Fibroblast of skin of right quadriceps (primary cell): ENCODE measurements at regions not wholly inside any gene's neighbourhood (a gene's known extent, or its start where the extent isn't known, plus 50 kb on each side); places are given as distances from the start of the nearest gene placed in this dataset.
A peak's percentile ranks its signal among the peaks of the same experiment; 100 is the strongest.

Source experiments
- DNase-seq: peaks from one replicate; pipeline ENCODE4 v3.0.0-alpha.2; 2013

DNA sequence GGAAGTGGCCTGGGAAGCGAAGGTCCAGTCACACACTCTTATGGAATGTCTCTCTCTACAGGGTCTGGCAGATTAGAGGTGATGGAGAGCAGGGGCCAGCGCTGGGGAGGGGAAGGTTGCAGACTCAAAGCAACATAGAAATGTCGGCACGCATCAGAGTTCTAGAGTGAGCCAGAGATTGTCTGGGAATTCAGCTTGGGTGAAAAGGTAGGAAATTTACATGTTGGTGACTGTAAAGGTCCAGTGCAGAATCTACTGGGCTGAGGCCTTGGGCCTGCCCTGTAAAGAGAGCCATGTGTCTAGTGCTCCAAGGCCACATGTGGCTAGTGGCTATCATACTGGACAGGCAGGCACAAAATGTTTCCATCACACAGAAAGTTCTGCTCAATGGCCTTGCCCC lies 80.8 kb downstream of the FOXA2 start:
- DNase-seq: no peak

DNA sequence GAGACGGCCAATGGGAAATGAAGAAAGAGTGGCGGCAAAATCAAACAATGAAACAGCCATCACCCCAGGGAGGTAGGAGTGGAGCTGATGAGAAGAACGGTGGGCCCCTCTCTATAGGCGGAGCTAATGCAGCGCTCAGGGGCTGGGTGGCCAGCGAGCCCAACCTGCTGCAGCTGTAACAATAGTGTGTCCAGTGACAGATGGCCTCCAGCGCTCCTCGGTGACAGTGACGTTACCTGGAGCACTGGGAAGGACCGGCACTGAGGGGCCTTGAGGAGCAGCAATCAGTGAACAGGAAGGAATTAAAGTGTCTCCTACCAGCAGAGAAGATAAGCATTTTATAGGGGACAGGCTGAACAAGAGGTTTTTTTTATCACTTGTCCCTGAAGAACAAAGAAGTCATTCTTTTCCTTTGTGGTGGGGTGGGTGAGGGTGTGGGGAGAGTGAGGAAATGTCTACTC lies 81.6 kb downstream of the FOXA2 start:
- DNase-seq: no peak

DNA sequence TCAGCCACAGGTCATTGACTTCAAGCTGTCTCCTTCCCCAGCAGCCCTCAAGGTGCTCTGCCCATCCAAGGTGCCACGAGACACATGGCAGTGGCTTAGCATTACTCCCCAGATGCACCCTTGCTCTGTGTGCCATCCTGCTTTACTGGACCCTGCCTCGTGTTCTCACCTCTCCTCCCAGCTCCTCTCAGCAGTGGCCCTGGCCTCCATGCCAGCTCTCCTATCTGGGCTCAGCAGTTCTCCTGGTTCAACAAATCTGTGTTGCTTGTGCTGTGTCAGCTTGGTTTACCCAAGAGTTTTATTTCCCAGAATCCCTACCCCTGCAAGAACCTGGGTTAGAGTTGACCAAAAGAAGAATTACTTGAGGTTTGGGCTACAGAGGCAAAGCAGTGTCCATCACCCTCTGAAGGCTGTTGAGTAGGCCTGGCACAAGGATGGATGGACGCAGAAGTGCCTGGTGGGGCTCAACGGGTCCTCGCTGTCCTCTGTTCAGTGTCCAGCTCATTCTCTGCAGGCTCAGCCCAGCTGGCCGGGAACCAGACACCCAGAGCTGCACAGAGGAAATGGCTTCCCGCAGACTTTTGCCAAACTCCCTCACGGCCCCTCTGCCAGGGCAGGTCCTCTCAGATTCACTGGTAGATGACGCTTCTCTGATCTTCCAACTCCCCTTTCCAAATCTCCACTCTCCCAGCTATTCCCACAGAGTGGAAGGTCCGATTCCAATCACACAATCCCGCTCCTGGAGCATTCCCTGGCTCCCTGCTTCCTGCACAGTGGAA lies 82.6 kb downstream of the FOXA2 start:
- no peak for DNase-seq

DNA sequence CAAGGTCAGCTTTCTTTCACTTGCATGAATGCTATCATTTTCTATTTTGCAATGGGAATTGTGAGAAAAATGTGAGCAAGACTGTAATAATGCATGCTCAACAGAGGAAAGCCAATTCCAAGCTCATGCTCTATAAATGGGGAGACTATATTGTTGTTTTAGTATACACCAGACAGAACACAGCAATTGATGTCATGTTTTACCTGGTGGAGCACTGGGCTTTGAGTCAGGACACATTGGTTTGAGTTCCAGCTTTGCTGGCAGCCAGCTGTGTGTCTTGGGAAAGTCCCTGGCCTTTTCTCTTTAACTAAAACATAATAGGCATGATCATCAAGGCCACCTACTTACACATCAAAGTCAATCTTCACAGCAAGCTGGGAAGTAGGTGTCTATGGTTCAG lies 83.3 kb downstream of the FOXA2 start:
- no peak for DNase-seq

DNA sequence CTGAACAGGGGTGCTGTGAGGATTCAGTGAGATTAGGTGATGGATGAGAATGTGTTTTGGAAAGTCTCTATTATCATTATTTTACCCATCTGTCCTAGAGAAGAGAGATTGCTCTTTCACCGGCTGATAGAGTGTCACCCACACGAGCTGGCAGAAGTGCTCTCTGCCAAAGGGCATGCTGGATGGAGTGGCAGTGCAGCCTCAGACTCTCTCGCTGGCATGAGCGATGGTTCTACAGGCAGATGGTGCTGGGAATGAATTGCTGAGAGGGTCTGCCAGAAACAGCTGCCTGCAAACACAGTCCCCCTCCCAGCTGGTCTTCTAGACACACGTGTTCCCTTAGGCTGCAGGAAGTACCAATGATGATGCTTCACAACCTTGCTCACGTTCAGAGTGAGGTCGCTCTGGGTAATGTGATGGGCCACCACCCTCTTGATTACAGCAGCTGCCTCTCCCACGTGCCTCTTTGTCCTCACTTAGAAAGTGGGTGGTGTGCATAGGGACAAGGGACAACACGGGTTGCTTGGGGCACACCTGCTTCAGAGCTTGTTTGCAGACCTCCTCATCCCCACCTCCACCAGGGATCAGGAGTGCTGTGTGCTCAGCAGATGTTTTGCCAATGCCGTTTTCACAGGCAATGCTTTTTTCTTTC lies 84.7 kb downstream of the FOXA2 start:
- no peak for DNase-seq

DNA sequence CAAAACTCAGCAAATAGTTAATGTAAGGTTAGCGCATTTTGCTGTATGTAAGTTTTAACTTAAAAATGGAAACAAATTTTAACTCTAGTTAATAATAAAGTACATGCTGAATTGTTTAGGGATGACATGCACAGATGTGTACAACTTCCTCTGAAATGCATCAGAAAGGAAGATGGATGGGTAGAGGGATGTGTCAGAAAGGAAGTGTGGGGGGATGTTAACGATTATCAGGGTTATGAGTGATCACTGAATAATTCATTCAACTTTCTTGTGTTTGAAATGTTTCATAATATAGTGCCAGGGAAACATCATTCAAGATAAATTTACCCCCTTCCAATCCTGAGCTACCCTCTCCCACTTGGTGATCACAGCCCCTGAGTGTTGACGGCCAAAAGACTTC lies 87.6 kb downstream of the FOXA2 start:
- peak; percentile 20 for DNase-seq

DNA sequence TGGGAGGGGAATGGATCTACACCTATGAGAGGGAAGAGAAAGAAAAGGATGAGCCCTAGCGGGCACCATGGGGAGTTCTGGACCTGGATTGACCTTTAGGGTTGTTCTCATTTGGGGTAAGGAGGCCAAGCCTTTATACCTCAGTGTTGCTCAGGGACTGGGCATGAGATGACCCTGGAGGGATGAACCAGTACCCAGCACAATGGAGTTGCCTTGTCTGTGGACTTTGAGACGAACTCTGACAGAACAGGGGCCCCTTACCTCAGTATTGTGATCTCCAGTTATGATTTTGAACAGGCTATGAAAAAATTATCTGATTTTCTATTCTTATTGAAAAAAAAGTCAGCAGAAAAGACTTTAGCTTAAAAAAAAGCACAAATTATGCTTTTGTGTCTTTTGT lies 88.6 kb downstream of the FOXA2 start:
- DNase-seq: no peak

DNA sequence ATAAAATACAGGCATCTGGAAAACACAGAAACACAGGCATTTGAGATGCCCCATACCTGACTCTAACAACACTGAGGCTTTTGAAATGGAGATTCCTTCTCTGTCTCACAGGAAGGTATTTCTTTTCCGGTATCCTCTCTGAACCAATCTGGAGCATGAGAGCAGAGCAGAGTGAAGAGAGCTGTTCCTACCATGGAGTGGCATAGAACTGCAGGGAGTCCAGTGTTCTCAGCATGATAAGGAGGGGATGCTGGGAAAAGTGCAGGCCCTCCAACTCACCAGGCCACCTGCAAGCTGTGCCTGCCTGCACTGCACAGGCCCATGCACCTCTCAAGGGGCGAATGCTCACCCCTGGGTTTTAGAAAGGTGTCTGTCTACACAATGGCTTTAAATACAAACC lies 89.2 kb downstream of the FOXA2 start:
- DNase-seq: no peak

DNA sequence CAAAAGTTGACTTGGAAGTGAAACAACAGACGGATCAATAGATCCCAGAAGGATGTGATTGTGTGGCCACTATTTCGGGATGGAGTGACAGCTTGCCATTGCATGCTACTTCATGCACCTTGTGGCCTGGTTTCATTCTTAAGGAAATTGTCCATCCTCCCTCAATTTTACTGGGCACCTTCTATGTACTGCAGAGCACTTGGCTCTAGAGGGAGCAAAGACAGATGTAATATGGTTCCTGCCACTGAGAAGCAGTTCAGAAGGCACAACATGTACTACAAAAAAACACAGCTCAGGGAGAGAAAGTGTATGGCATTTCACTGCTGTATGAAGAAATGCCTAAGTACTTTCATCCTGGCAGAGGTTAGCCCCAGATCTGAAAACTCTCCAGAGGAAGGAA lies 91.9 kb downstream of the FOXA2 start:
- no peak for DNase-seq

DNA sequence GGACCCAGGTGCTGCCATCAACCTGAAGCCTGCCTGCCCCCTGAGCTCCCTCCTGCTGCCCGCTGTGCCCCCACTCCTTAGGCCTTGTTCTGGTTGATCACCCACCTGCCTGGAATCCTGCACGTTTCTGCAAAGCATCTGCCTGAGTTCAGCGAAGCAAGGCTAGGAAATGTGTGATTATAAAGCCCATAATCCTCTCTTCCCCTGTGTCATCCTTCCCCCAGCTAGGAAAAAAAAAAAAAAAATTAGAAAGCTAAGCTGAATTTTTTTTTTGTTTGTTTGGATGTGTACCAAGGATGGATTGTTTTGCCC lies 93.2 kb downstream of the FOXA2 start:
- DNase-seq: no peak

DNA sequence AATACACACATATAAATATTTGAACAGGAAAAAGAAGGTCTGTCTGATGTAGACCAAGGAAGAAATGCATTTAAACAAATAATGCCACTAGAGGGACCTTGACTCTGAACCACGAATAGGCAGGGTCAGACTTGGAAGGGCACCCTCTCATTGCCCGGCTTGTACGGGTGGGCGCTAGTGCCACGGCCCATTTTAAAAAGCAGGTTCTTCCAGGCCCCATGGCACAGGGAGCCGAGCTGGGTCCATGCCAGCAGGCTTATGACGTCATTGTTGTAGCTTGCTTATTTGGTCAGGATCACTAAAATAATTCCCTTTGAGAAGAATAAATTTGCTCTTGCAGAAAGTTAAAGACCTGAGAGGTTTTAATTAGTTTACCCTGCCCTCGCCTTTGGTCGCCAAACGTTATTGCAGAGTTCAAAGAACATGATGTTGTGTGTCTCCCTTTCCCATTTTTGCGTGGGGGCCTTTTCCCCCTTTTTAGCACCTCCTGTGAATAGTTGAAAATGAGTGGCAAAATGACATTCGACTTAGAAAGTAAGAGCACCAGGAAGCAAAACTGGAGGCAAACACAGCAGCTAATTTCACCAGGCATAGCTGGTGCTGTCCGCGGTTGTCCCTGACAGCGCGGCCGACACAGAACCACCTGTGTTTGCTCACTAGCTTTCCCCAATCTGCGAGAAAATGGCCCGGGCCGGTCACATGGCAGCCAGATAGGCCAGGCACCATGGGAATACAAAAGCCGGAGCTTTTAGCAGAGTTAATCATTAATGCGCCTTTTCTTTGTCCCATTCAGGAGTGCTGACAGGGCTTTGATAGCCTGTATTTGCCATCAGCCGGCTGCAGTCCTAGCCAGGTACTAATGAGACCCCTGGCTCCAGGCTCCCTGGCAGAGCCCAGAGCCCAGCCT lies 93.8 kb downstream of the FOXA2 start:
- DNase-seq: no peak

DNA sequence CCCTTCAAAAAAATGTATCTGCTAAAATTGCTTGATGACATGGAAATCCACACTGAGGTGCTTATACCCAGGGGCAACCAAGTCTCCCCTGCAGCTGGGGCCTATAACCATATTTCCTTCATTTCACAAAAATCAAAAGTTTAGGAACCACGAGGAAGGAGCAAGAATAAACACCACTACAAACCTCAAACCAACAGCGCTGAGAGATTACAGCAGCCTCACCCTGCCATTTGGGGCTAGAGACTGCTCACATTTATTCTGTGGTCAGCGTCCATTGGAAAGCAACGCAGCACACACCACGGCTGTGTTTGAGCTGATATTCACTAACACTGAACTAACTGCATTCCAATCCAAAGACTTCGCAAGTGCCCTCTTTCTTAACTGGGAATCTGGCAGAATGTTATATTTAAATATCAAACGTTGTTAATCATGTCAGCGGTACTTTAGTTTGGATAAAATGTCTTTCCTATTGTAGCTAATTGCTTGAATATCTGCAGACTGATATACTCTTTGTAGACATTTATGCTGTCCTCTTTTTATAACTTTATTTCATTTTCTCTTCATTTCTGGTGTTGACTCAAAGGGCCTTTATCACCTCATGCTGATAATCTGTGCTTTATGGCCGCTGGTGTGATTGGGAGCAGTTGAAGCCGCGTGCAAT lies 94.6 kb downstream of the FOXA2 start:
- DNase-seq: no peak

DNA sequence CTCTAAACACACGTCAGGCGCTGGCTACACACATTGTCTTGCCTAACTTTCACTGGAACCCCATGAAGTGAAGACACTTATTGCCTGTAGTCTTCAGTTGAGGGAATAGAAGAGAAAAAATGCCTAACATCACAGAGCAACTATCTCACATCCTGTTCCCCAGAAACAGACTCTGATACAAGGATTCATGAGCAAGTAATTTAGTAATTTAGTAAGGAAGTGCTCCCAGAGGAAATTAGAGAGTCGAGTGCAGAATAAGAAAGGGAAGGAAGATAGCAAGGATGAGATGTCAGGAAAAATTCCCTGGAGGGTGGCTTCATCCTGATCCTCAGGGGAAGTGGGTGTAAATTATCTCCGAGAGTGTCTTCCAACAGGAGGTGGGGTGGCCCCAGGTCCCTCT lies 104.0 kb downstream of the FOXA2 start:
- DNase-seq: no peak

DNA sequence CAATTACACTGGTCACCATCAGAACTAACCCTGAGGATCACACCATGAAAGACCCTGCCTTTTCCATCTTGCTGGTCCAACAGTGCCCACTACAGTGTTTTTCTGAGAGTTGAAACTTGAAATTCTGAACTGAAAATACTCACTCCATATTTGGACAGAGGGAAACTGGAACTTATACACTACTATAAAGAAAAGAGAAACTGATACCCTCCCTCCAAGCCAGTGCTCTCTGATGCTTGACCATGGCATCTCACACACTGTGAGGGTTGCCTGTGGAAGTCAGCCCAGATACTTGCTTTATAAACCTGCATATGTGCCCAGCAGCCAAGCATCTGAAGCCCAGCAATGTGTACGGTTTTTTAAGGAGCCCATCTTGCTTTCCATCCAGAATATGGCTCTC lies 108.7 kb downstream of the FOXA2 start:
- DNase-seq: no peak

DNA sequence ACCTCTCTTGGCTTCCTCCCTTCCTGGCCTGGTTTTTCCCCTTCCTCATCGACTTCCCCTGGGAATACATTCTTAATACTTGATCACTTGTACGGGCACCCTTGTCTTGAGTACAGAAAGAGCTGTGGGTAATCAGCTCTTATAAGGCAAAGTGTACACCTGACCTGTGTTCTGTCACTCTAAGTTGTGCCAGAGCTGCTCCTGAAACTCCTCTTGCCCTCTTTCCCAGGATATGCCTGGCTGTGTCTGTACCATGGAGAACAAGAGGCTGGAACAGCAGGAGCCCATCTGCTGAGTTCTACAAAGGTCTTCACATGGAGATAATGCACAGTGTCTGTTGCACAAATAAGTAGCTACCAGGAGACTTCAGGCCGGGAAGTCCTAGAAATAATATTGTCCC lies 110.1 kb downstream of the FOXA2 start:
- DNase-seq: no peak

DNA sequence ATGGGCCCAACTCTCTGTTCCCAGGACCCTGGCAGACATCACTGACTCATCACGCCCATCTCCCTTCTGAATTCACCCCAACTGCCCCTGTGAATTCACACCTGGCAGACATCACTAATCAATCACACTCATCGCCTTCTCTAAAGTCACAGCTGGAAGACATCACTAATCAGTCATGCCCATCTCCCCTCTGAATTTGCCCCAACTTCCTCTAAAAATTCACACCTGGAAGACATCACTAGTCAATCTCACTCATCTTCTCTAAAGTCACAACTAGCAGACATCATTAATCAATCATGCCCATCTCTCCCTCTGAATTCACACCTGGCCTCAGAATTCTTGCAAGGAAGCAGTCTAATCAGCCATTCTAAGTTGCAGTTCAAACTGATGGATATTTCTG lies 111.1 kb downstream of the FOXA2 start:
- no peak for DNase-seq

DNA sequence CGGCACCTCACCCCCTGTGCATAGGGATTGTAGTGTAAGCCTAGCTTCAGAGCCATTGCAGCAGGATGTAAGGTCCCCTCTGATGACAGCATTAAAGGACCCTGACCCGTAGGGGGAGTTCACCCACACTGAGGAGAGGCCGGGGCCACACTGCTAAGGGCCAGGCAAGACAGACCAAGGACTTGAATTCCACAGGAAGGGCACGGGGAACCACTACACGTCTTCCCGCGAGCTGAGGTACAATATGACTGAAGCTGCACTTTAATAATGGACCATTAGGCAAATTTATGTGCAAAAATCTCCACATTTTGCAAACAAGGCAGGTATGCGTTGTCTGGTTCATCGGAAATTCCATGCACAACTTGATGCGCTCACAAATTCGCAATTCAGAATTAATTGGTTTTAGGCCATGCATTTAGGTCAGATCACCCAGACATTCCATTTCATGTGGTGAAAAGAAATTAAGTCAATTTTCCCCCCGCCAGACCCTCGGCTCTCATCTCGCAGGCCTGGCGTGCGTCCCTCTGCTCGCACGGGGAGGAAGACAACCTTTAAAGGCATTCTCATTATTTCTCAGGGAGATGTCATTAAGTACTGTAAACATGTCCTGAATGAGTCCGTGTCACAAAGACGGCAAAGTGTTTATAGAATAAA lies 111.8 kb downstream of the FOXA2 start:
- DNase-seq: no peak

DNA sequence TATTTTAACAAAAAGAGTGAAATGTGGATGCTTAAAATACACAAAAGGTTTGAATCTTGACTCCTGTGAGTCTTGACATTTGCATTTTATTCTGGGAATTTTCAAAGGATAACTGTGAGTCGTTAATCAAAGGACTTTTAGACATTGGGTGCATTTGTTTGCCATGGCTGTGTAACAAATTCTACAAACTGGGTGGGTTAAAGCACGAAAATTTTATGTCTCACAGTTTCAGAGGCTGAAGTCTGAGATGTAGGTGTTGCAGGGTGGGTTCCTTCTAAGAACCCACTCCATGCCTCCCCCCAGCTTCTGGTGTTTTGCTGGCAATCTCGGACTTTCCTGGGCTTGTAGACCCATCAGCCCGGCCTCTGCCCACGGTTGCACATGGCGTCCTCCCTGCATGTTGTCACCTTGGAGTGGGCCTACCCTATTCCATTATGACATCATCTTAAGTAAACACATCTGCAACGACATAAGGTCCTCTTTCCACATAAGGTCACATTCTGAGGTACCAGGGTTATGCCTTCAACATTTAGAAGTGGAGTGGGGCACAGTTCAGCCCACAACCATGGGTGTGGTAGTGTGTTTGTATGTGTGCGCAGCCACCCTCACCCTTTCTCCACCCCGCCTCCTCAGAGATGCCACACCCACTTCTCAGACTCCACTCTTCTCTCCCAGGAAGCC lies 113.1 kb downstream of the FOXA2 start:
- DNase-seq: no peak

DNA sequence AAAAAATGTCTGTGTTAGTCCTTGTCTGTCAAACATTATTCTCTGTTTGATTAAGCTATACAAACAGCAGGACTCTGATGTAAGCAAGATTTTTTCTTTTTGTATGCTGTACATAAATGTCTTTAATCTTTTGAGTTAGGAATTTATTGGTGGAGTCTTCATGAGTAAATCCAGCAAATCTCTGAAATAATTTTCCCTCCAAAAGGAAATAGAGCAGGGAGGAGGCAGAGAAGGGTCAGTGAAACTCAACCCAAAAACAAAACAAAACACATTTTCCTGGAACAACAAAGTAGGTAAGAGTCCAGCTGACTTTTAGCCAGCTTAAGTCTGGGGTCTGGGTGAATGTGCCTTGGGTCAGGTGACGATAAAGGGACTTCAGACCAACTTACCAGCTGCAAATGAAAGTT lies 113.7 kb downstream of the FOXA2 start:
- no peak for DNase-seq

DNA sequence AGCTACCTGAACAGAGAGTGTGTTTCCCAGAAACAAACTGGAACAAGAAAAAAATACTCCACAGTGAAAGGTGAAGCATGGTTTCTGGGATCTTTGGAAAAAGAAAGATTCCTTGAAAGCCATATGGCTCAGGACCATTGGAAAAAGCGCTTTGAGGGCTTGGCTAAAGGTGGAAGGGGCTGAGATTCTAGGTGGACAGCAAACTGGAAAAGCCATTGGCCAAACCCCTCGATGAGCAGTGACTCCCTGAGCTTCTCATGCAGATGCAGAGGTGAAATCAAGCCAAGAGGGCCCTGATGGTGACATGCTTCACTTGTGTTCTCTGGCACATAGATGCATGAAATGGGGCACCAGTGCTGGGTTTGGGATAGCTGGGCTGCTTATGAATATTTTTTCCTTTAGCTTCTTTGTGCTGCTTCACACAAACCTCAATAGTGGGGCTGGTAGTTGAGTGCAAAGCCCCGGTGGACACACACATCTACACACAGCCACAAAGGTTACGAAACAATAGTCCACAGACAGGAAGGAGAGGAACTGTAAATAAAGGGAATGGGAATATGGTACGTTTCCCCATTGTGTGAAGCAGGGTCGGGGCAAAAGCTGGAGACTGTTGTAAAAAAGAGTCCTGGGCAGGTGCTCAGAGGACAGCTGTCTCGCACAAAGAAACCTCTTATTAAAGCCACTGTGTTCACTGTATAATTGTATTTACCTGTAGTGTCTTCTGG lies 117.8 kb downstream of the FOXA2 start:
- no peak for DNase-seq
